CD14-positive monocyte (primary cell): ENCODE measurements at regions not wholly inside any gene's neighbourhood (a gene's known extent, or its start where the extent isn't known, plus 50 kb on each side); places are given as distances from the start of the nearest gene placed in this dataset.

Experiments
- DNase-seq, 3 donors: peaks; one replicate each; pipeline ENCODE4 v3.0.0-alpha.2; 2011 to 2022
- H2AFZ ChIP-seq: 2 replicates; pipeline ENCODE4 v1.6.0; 2012; ENCODE audit warnings: mild to moderate bottlenecking, low read depth, low read length, inconsistent platforms; ENCODE audit not compliant: insufficient read depth, poor library complexity, severe bottlenecking
- H3K27ac ChIP-seq, 2 donors: 1 replicate in 1 of 2; 2 replicates in 1 of 2; pipeline ENCODE4 v1.5.1; 2012 to 2013; ENCODE audit warnings: low read length in 2 of 2, control low read depth in 1 of 2, inconsistent platforms in 1 of 2, low read depth in 1 of 2, mild to moderate bottlenecking in 1 of 2
- H3K27me3 ChIP-seq, 2 donors: one replicate each; pipeline versions ENCODE4 v1.6.0 to v1.6.1; 2011 to 2013; ENCODE audit warnings: low read length in 2 of 2; ENCODE audit not compliant: control insufficient read depth in 2 of 2, insufficient read depth in 2 of 2
- H3K36me3 ChIP-seq, 2 donors: replicated peaks in 1 of 2; 1 replicate in 1 of 2; 2 replicates in 1 of 2; pipeline versions ENCODE4 v1.5.1 to v1.6.1; 2012 to 2013; ENCODE audit warnings: low read length in 2 of 2, control low read depth in 1 of 2, inconsistent platforms in 1 of 2, mild to moderate bottlenecking in 1 of 2; ENCODE audit not compliant: insufficient read depth in 2 of 2, control insufficient read depth in 1 of 2
- H3K4me1 ChIP-seq, 2 donors: 1 replicate in 1 of 2; 2 replicates in 1 of 2; pipeline versions ENCODE4 v1.5.1 to v1.6.1; 2012 to 2013; ENCODE audit warnings: low read length in 2 of 2, control low read depth in 1 of 2, inconsistent platforms in 1 of 2, mild to moderate bottlenecking in 1 of 2, moderate library complexity in 1 of 2; ENCODE audit not compliant: insufficient read depth in 2 of 2, control insufficient read depth in 1 of 2
- H3K4me2 ChIP-seq: replicated peaks from 2 replicates; pipeline ENCODE3; 2012; ENCODE audit warnings: low read length, moderate library complexity, mild to moderate bottlenecking; ENCODE audit not compliant: poor library complexity, severe bottlenecking; ENCODE audit errors: extremely low read depth
- H3K4me3 ChIP-seq, 3 experiments: fragments of 200-600 bp in 1 of 3; sonication (generic) in 1 of 3; replicated peaks in 1 of 3; 1 replicate in 2 of 3; 2 replicates in 1 of 3; pipeline ENCODE4 v1.5.1; 2011 to 2013; ENCODE audit warnings: low read length in 3 of 3, mild to moderate bottlenecking in 3 of 3, control low read depth in 2 of 3, low read depth in 2 of 3, inconsistent platforms in 1 of 3, moderate library complexity in 1 of 3
- H3K79me2 ChIP-seq: 2 replicates; pipeline ENCODE4 v1.6.0; 2012; ENCODE audit warnings: mild to moderate bottlenecking, control low read depth, inconsistent platforms, low read length, moderate library complexity; ENCODE audit not compliant: insufficient read depth
- H3K9ac ChIP-seq: 2 replicates; pipeline ENCODE4 v1.6.0; 2017; ENCODE audit warnings: low read length, mild to moderate bottlenecking; ENCODE audit not compliant: insufficient read depth, poor library complexity, severe bottlenecking
- H3K9me3 ChIP-seq, 2 donors: replicated peaks in 1 of 2; 1 replicate in 1 of 2; 2 replicates in 1 of 2; pipeline versions ENCODE4 v1.5.1 to v1.6.1; 2012 to 2013; ENCODE audit warnings: low read length in 2 of 2, control low read depth in 1 of 2; ENCODE audit not compliant: control insufficient read depth in 1 of 2, insufficient read depth in 1 of 2
- H4K20me1 ChIP-seq: 2 replicates; pipeline ENCODE4 v1.6.0; 2012; ENCODE audit warnings: mild to moderate bottlenecking, low read length, control low read depth, moderate library complexity; ENCODE audit not compliant: insufficient read depth
- H3K27ac Mint-ChIP-seq, 7 donors: one replicate each; pipeline ENCODE4 v1.8.0; 2020; ENCODE audit warnings: mild to moderate bottlenecking in 7 of 7, mixed read lengths in 7 of 7, moderate library complexity in 6 of 7, inconsistent platforms in 2 of 7
- H3K27me3 Mint-ChIP-seq, 3 donors: one replicate each; pipeline ENCODE4 v1.8.0; 2021 to 2022; ENCODE audit warnings: low read depth in 3 of 3, mild to moderate bottlenecking in 3 of 3, mixed read lengths in 3 of 3, moderate library complexity in 3 of 3, inconsistent platforms in 1 of 3
- H3K36me3 Mint-ChIP-seq, 2 donors: one replicate each; pipeline ENCODE4 v1.8.0; 2020; ENCODE audit warnings: mixed read lengths in 2 of 2, inconsistent platforms in 1 of 2, mild to moderate bottlenecking in 1 of 2
- H3K4me1 Mint-ChIP-seq: one replicate; pipeline ENCODE4 v1.8.0; 2020; ENCODE audit warnings: mild to moderate bottlenecking, mixed read lengths
- H3K4me3 Mint-ChIP-seq, 2 donors: one replicate each; pipeline ENCODE4 v1.8.0; 2020; ENCODE audit warnings: mild to moderate bottlenecking in 2 of 2, mixed read lengths in 2 of 2, moderate library complexity in 1 of 2
- H3K9me3 Mint-ChIP-seq, 7 donors: one replicate each; pipeline ENCODE4 v1.8.0; 2020 to 2022; ENCODE audit warnings: mixed read lengths in 7 of 7, mild to moderate bottlenecking in 6 of 7, moderate library complexity in 6 of 7, inconsistent platforms in 2 of 7
- CTCF ChIP-seq: fragments of 200-600 bp; IDR thresholded peaks from one replicate; pipeline ENCODE4 v1.8.0; 2022; ENCODE audit warnings: antibody characterized with exemption, mild to moderate bottlenecking
- WGBS: methylation state at CpG from one replicate; pipeline ENCODE4 v1.1.5; 2013; ENCODE audit warnings: missing lambda C conversion rate; ENCODE audit not compliant: insufficient coverage; 5-methylcytosine and 5-hydroxymethylcytosine counted together
- intact Hi-C, 2 donors: fragments of 100-400 bp; cut with micrococcal nuclease; formaldehyde crosslinking; loops; one replicate each; pipeline versions ENCODE4 v1.15.0 to v1.15.1; 2023

- intact Hi-C loops = no loop called here
- H3K27ac Mint-ChIP-seq = no peak overlapping the region
Observed at GRCh38 chr1:187306710-187307415, 478.1 kb downstream of the PLA2G4A start.

GRCh38 chr1:187310038-187310631 lies 481.4 kb downstream of the PLA2G4A start:
- Histone ChIP-seq H3K4me2 (no peak overlapping the region), H3K36me3 (no peaks in the 10 kb centered on the region), H3K9ac (no peak overlapping the region), H3K79me2 (no peaks in the 10 kb centered on the region), H3K27ac (no peak overlapping the region), H3K9me3 (no peaks in the 10 kb centered on the region), H2AFZ (no peak overlapping the region), H3K4me3 (no peak overlapping the region), H4K20me1 (no peaks in the 10 kb centered on the region), H3K4me1 (no peaks in the 10 kb centered on the region), H3K27me3 (no peaks in the 10 kb centered on the region)
- TF ChIP-seq CTCF = no peak
- intact Hi-C loops = no loop called here
- Mint-ChIP-seq H3K4me3 (no peak overlapping the region), H3K4me1 (no peaks in the 10 kb centered on the region), H3K27ac (no peak overlapping the region), H3K27me3 (no peaks in the 10 kb centered on the region), H3K9me3 (no peaks in the 10 kb centered on the region), H3K36me3 (no peaks in the 10 kb centered on the region)
- DNase-seq = no peak
- WGBS = 89% methylated on average over 1 of the region's 3 CpGs

More at GRCh38 chr1:187306710-187307415, 478.1 kb downstream of the PLA2G4A start:
- Histone ChIP-seq H3K9ac (no peak overlapping the region), H3K79me2 (no peaks in the 10 kb centered on the region), H3K4me1 (no peaks in the 10 kb centered on the region), H4K20me1 (no peaks in the 10 kb centered on the region), H3K4me3 (no peak overlapping the region), H3K36me3 (no peaks in the 10 kb centered on the region), H3K4me2 (no peak overlapping the region), H3K27ac (no peak overlapping the region), H2AFZ (no peak overlapping the region), H3K27me3 (no peaks in the 10 kb centered on the region), H3K9me3 (peaks cover 0 to 3% of the 10 kb centered on the region in 2 donors)
- no CpG with 5 or more reads among the region's 6 CpGs for WGBS
- Mint-ChIP-seq H3K4me1 (no peaks in the 10 kb centered on the region), H3K4me3 (no peak overlapping the region), H3K9me3 (peaks cover 0 to 9% (median 2%) of the 10 kb centered on the region in 7 donors), H3K27me3 (peaks cover 0 to 2% (median 0%) of the 10 kb centered on the region in 3 donors), H3K36me3 (no peaks in the 10 kb centered on the region)
- no peak for TF ChIP-seq CTCF
- DNase-seq = no peak
